CD4-positive, alpha-beta T cell (primary cell): ENCODE measurements at regions not wholly inside any gene's neighbourhood (a gene's known extent, or its start where the extent isn't known, plus 50 kb on each side); places are given as distances from the start of the nearest gene placed in this dataset.

Source experiments
- ATAC-seq: fragments of 200-7000 bp; cut with Tn5 transposase; one replicate; pipeline ENCODE4 v1.10.0; 2022; ENCODE audit warnings: mild to moderate bottlenecking; ENCODE audit not compliant: poor library complexity
- CTCF ChIA-PET: fragments of 350-600 bp; sonication (Branson Sonifier 250); formaldehyde crosslinking; loops from one replicate; lab custom pipeline; 2021; ENCODE audit warnings: antibody characterized with exemption, inconsistent platforms; lab: Charles Lee
- POLR2A ChIA-PET: fragments of 350-600 bp; sonication (Branson Sonifier 250); formaldehyde crosslinking; loops from one replicate; lab custom pipeline; 2021; ENCODE audit warnings: antibody characterized with exemption, inconsistent platforms; lab: Charles Lee
- DNase-seq, 14 experiments: peaks; one replicate each; pipeline ENCODE4 v3.0.0-alpha.2; 2013 to 2020; ENCODE audit warnings: mixed read lengths in 2 of 14
- H3K27ac ChIP-seq, 2 donors: one replicate each; pipeline versions ENCODE4 v1.5.1 to v1.7.0; 2013; ENCODE audit warnings: low read length in 2 of 2, low read depth in 1 of 2, mild to moderate bottlenecking in 1 of 2
- H3K27me3 ChIP-seq, 2 experiments: 1 replicate in 1 of 2; 2 replicates in 1 of 2; pipeline versions ENCODE4 v1.6.1 to v1.7.0; 2013; ENCODE audit warnings: low read length in 2 of 2, control low read depth in 1 of 2, mild to moderate bottlenecking in 1 of 2, moderate library complexity in 1 of 2; ENCODE audit not compliant: insufficient read depth in 2 of 2, control insufficient read depth in 1 of 2
- H3K36me3 ChIP-seq: one replicate; pipeline ENCODE4 v1.6.1; 2013; ENCODE audit warnings: low read length, control low read depth; ENCODE audit not compliant: insufficient read depth
- H3K4me1 ChIP-seq: one replicate; pipeline ENCODE4 v1.6.1; 2013; ENCODE audit warnings: low read length, control low read depth; ENCODE audit not compliant: insufficient read depth
- H3K4me3 ChIP-seq: one replicate; pipeline ENCODE4 v1.5.1; 2013; ENCODE audit warnings: mild to moderate bottlenecking, low read length, moderate library complexity
- H3K9me3 ChIP-seq, 2 experiments: 1 replicate in 1 of 2; 2 replicates in 1 of 2; pipeline versions ENCODE4 v1.6.1 to v1.7.0; 2013; ENCODE audit warnings: low read length in 2 of 2, mild to moderate bottlenecking in 2 of 2, control low read depth in 1 of 2, moderate library complexity in 1 of 2; ENCODE audit not compliant: control insufficient read depth in 1 of 2, insufficient read depth in 1 of 2
- H3K27ac Mint-ChIP-seq: one replicate; pipeline ENCODE4 v1.8.0; 2020; ENCODE audit warnings: mixed read lengths
- H3K27me3 Mint-ChIP-seq: one replicate; pipeline ENCODE4 v1.8.0; 2021; ENCODE audit warnings: mixed read lengths
- H3K36me3 Mint-ChIP-seq: one replicate; pipeline ENCODE4 v1.8.0; 2021; ENCODE audit warnings: low read depth, mixed read lengths
- H3K4me1 Mint-ChIP-seq: one replicate; pipeline ENCODE4 v1.8.0; 2021; ENCODE audit warnings: low read depth, mixed read lengths
- H3K4me3 Mint-ChIP-seq: one replicate; pipeline ENCODE4 v1.8.0; 2020; ENCODE audit warnings: mild to moderate bottlenecking, mixed read lengths
- H3K9me3 Mint-ChIP-seq: one replicate; pipeline ENCODE4 v1.8.0; 2020; ENCODE audit warnings: mixed read lengths
- CTCF ChIP-seq: fragments of 200-600 bp; IDR thresholded peaks from one replicate; pipeline ENCODE4 v1.8.0; 2022; ENCODE audit warnings: antibody characterized with exemption, mild to moderate bottlenecking
- intact Hi-C, 2 experiments: fragments of 100-400 bp; cut with DNase I in 1 of 2; cut with micrococcal nuclease in 1 of 2; formaldehyde crosslinking; loops; one replicate each; pipeline versions ENCODE4 v1.15.1 to v1.9.0; 2023 to 2025; cut with DNase I, micrococcal nuclease

- Histone ChIP-seq H3K27me3 (no peaks in the 10 kb centered on the region), H3K4me3 (no peak overlapping the region), H3K9me3 (peaks cover 0 to 9% of the 10 kb centered on the region in 2 experiments), H3K27ac (no peak overlapping the region), H3K36me3 (no peaks in the 10 kb centered on the region), H3K4me1 (no peaks in the 10 kb centered on the region)
- TF ChIP-seq CTCF, result no peak
- no peak for ATAC-seq
- Mint-ChIP-seq H3K4me3 (no peak overlapping the region), H3K27me3 (no peaks in the 10 kb centered on the region), H3K27ac (no peak overlapping the region), H3K9me3 (no peaks in the 10 kb centered on the region), H3K36me3 (no peaks in the 10 kb centered on the region), H3K4me1 (no peaks in the 10 kb centered on the region)
- ChIA-PET CTCF (no interaction called here), POLR2A (no interaction called here)
- DNase-seq, result no peak
- intact Hi-C loops, result no loop called here
Observed at GRCh38 chr10:124294811-124295770, 123.6 kb downstream of the OAT start.

- intact Hi-C loops, result no loop called here
- TF ChIP-seq CTCF, result no peak
- no peaks in the 10 kb centered on the region for H3K36me3 ChIP-seq
- no peak for DNase-seq
- no peak for ATAC-seq
- H3K9me3 ChIP-seq, result peaks cover 0 to 4% of the 10 kb centered on the region in 2 experiments
- Mint-ChIP-seq H3K4me3 (no peak overlapping the region), H3K4me1 (no peaks in the 10 kb centered on the region), H3K27me3 (no peaks in the 10 kb centered on the region), H3K36me3 (no peaks in the 10 kb centered on the region), H3K27ac (no peak overlapping the region), H3K9me3 (no peaks in the 10 kb centered on the region)
- no peaks in the 10 kb centered on the region for H3K27me3 ChIP-seq
- POLR2A ChIA-PET, result no interaction called here
- H3K27ac ChIP-seq, result no peak overlapping the region
- CTCF ChIA-PET, result no interaction called here
- no peak overlapping the region for H3K4me3 ChIP-seq
- H3K4me1 ChIP-seq, result peaks cover 5% of the 10 kb centered on the region
Observed at GRCh38 chr10:124293616-124294449, 124.9 kb downstream of the OAT start.

GRCh38 chr10:124292911-124293615, 125.7 kb downstream of the OAT start:
- H3K27me3 Mint-ChIP-seq, result no peaks in the 10 kb centered on the region
- H3K9me3 ChIP-seq, result peaks cover 0 to 4% of the 10 kb centered on the region in 2 experiments
- no peaks in the 10 kb centered on the region for H3K36me3 Mint-ChIP-seq
- ATAC-seq, result no peak
- no peaks in the 10 kb centered on the region for H3K27me3 ChIP-seq
- H3K4me3 ChIP-seq, result no peak overlapping the region
- no peaks in the 10 kb centered on the region for H3K36me3 ChIP-seq
- ChIA-PET CTCF (no interaction called here), POLR2A (no interaction called here)
- H3K4me3 Mint-ChIP-seq, result no peak overlapping the region
- TF ChIP-seq CTCF, result no peak
- no peaks in the 10 kb centered on the region for H3K9me3 Mint-ChIP-seq
- peaks cover 5% of the 10 kb centered on the region for H3K4me1 ChIP-seq
- no peak overlapping the region for H3K27ac ChIP-seq
- no peaks in the 10 kb centered on the region for H3K4me1 Mint-ChIP-seq
- no peak for DNase-seq
- no peak overlapping the region for H3K27ac Mint-ChIP-seq
- intact Hi-C loops, result no loop called here
